ENCODE measurements at regions not wholly inside any gene's neighbourhood (a gene's known extent, or its start where the extent isn't known, plus 50 kb on each side); places are given as distances from the start of the nearest gene placed in this dataset.

- H3K27ac ChIP-seq = no peak overlapping the region
- no peak for TF ChIP-seq CTCF (conservative IDR thresholded peaks at IDR 0.05)
Observed at GRCh38 chr2:185063761-185064160, 465.4 kb downstream of the ZNF804A start.

GRCh38 chr2:185066128-185066527 is 467.8 kb downstream of the ZNF804A start:
- TF ChIP-seq CTCF (conservative IDR thresholded peaks at IDR 0.05) = no peak
- H3K27ac ChIP-seq = no peak overlapping the region

GRCh38 chr2:185069107-185069506 is 470.8 kb downstream of the ZNF804A start:
- H3K27ac ChIP-seq = no peak overlapping the region
- no peak for TF ChIP-seq CTCF (conservative IDR thresholded peaks at IDR 0.05)

- no peak for TF ChIP-seq CTCF (conservative IDR thresholded peaks at IDR 0.05)
- H3K27ac ChIP-seq = no peak overlapping the region
Observed at GRCh38 chr2:185074156-185074555, 475.8 kb downstream of the ZNF804A start.

- no peak for TF ChIP-seq CTCF (conservative IDR thresholded peaks at IDR 0.05)
- H3K27ac ChIP-seq = no peak overlapping the region
Observed at GRCh38 chr2:185082749-185083148, 484.4 kb downstream of the ZNF804A start.

- H3K27ac ChIP-seq = no peak overlapping the region
- TF ChIP-seq CTCF (conservative IDR thresholded peaks at IDR 0.05) = no peak
Observed at GRCh38 chr2:185108588-185108987, 510.3 kb downstream of the ZNF804A start.

- no peak for TF ChIP-seq CTCF (conservative IDR thresholded peaks at IDR 0.05)
- no peak overlapping the region for H3K27ac ChIP-seq
Observed at GRCh38 chr2:185127412-185127811, 529.1 kb downstream of the ZNF804A start.

- TF ChIP-seq CTCF (conservative IDR thresholded peaks at IDR 0.05) = no peak
- H3K27ac ChIP-seq = no peak overlapping the region
Observed at GRCh38 chr2:185128346-185128745, 530.0 kb downstream of the ZNF804A start.
